Neural cell (in vitro differentiated cells): ENCODE measurements at regions not wholly inside any gene's neighbourhood (a gene's known extent, or its start where the extent isn't known, plus 50 kb on each side); places are given as distances from the start of the nearest gene placed in this dataset.

Experiments
- H2AFZ ChIP-seq: fragments of 200-600, 300-800 bp; sonication (generic), shearing (Covaris generic); 2 replicates; pipeline ENCODE4 v1.6.0; 2014; ENCODE audit warnings: low read depth, mild to moderate bottlenecking, antibody characterized with exemption, low read length, moderate library complexity
- H3F3A ChIP-seq: fragments of 200-600 bp; shearing (Covaris generic); 2 replicates; pipeline ENCODE4 v1.6.1; 2016; ENCODE audit warnings: mild to moderate bottlenecking, moderate library complexity, mixed read lengths, antibody characterized with exemption, low read length; ENCODE audit not compliant: insufficient read depth, poor library complexity, severe bottlenecking
- H3K27ac ChIP-seq: fragments of 200-600, 300-800 bp; sonication (generic), shearing (Covaris generic); 2 replicates; pipeline ENCODE4 v1.5.1; 2014; ENCODE audit warnings: mild to moderate bottlenecking, low read length, moderate library complexity
- H3K27me3 ChIP-seq: fragments of 300-800, 200-600 bp; sonication (generic), shearing (Covaris generic); 2 replicates; pipeline ENCODE4 v1.6.0; 2014; ENCODE audit warnings: mild to moderate bottlenecking, low read depth, low read length, moderate library complexity; ENCODE audit not compliant: insufficient read depth
- H3K36me3 ChIP-seq: fragments of 300-800, 200-600 bp; sonication (generic), shearing (Covaris generic); 2 replicates; pipeline ENCODE4 v1.5.1; 2014; ENCODE audit warnings: mild to moderate bottlenecking, antibody characterized with exemption, low read length, moderate library complexity; ENCODE audit not compliant: insufficient read depth
- H3K4me2 ChIP-seq: fragments of 300-800, 200-600 bp; sonication (generic), shearing (Covaris generic); 2 replicates; pipeline ENCODE4 v1.6.0; 2014; ENCODE audit warnings: mild to moderate bottlenecking, low read length
- H3K4me3 ChIP-seq: fragments of 300-800, 200-600 bp; sonication (generic), shearing (Covaris generic); 2 replicates; pipeline ENCODE4 v1.5.1; 2014; ENCODE audit warnings: mild to moderate bottlenecking, low read length, moderate library complexity
- H3K79me2 ChIP-seq: fragments of 200-600 bp; shearing (Covaris generic); replicated peaks from 2 replicates; pipeline ENCODE4 v1.6.0; 2014; ENCODE audit warnings: mild to moderate bottlenecking, low read length, moderate library complexity; ENCODE audit not compliant: insufficient read depth
- H3K9ac ChIP-seq: fragments of 300-800, 200-600 bp; sonication (generic), shearing (Covaris generic); 2 replicates; pipeline ENCODE4 v1.6.1; 2016; ENCODE audit warnings: mild to moderate bottlenecking, low read length, mixed read lengths
- H3K9me2 ChIP-seq: fragments of 200-600 bp; shearing (Covaris generic); 2 replicates; pipeline ENCODE4 v1.6.1; 2016; ENCODE audit warnings: mild to moderate bottlenecking, low read length, mixed read lengths; ENCODE audit not compliant: insufficient read depth
- H3K9me3 ChIP-seq: fragments of 200-600, 300-800 bp; sonication (generic), shearing (Covaris generic); 2 replicates; pipeline ENCODE4 v1.6.1; 2016; ENCODE audit warnings: mild to moderate bottlenecking, mixed run types, low read length, moderate library complexity, mixed read lengths
- H4K20me1 ChIP-seq: fragments of 200-600 bp; shearing (Covaris generic); 2 replicates; pipeline ENCODE4 v1.6.1; 2016; ENCODE audit warnings: mild to moderate bottlenecking, mixed run types; ENCODE audit not compliant: insufficient read depth
- CTCF ChIP-seq: fragments of 450-650 bp; IDR thresholded peaks from 2 replicates; pipeline ENCODE4 v1.5.1; 2014; ENCODE audit warnings: antibody characterized with exemption, mild to moderate bottlenecking, moderate library complexity; ENCODE audit not compliant: poor library complexity, severe bottlenecking
- EP300 ChIP-seq: fragments of 450-650 bp; conservative IDR thresholded peaks from 2 replicates; pipeline ENCODE4 v1.6.1; 2014; ENCODE audit warnings: antibody characterized with exemption, mild to moderate bottlenecking, moderate library complexity; ENCODE audit not compliant: poor library complexity, severe bottlenecking
- EZH2 ChIP-seq: fragments of 200-600, 300-800 bp; shearing (Covaris generic), sonication (generic); IDR thresholded peaks from 2 replicates; pipeline ENCODE4 v1.6.1; 2014; ENCODE audit warnings: antibody characterized with exemption, low read length, borderline replicate concordance, mild to moderate bottlenecking; ENCODE audit not compliant: insufficient read depth, poor library complexity, severe bottlenecking
- MXI1 ChIP-seq: fragments of 450-650 bp; conservative IDR thresholded peaks from 2 replicates; pipeline ENCODE4 v1.6.1; 2014; ENCODE audit warnings: antibody characterized with exemption, mild to moderate bottlenecking; ENCODE audit not compliant: poor library complexity, severe bottlenecking
- POLR2AphosphoS5 ChIP-seq: IDR thresholded peaks from 2 replicates; pipeline ENCODE4 v1.6.1; 2012
- RAD21 ChIP-seq: fragments of 450-650 bp; conservative IDR thresholded peaks from 2 replicates; pipeline ENCODE4 v1.6.1; 2014; ENCODE audit warnings: antibody characterized with exemption, mild to moderate bottlenecking, moderate library complexity
- REST ChIP-seq: IDR thresholded peaks from 2 replicates; pipeline ENCODE4 v1.6.1; 2012; ENCODE audit warnings: borderline replicate concordance
- SMC3 ChIP-seq: fragments of 450-650 bp; conservative IDR thresholded peaks from 2 replicates; pipeline ENCODE4 v1.6.1; 2014; ENCODE audit warnings: antibody characterized with exemption, mild to moderate bottlenecking, moderate library complexity; ENCODE audit not compliant: poor library complexity
- TAF1 ChIP-seq: IDR thresholded peaks from 2 replicates; pipeline ENCODE4 v1.6.1; 2012; ENCODE audit warnings: low read depth

DNA sequence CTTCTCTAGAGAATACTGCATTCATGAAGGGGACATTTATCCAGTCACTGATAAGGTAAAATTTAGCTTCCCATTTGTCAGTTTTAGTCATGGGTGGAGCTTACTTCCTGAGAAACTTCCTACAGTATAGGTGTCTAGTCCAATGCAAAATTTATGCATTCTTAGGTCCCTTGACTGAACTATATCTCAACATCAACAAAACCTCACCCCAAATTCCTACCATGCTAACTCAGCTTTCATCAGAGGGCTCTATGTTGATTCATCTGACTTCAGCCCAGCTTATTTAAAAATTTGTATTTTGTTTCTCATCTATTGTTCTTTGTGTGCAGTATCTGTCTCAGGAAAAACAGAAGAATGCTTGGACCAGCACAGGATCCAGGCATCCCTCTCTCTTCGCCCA is 296.4 kb upstream of the ACVR2A start:
- H3F3A ChIP-seq = peaks cover 11% of the 10 kb centered on the region
- no peak overlapping the region for H3K9ac ChIP-seq
- H3K36me3 ChIP-seq = no peaks in the 10 kb centered on the region
- H3K27ac ChIP-seq = no peak overlapping the region
- H3K9me3 ChIP-seq = no peaks in the 10 kb centered on the region
- no peak overlapping the region for H3K4me3 ChIP-seq
- no peaks in the 10 kb centered on the region for H3K27me3 ChIP-seq
- no peak overlapping the region for H2AFZ ChIP-seq
- H3K4me2 ChIP-seq = no peak overlapping the region
- H4K20me1 ChIP-seq = no peaks in the 10 kb centered on the region
- TF ChIP-seq SMC3 = no peak
- no peaks in the 10 kb centered on the region for H3K9me2 ChIP-seq
- H3K79me2 ChIP-seq = no peaks in the 10 kb centered on the region

- Histone ChIP-seq H3K9me3 (no peaks in the 10 kb centered on the region), H3K9me2 (no peaks in the 10 kb centered on the region), H3K4me2 (no peak overlapping the region), H4K20me1 (no peaks in the 10 kb centered on the region), H3K27me3 (no peaks in the 10 kb centered on the region), H3K4me3 (no peak overlapping the region), H2AFZ (no peak overlapping the region), H3K36me3 (no peaks in the 10 kb centered on the region), H3K9ac (no peak overlapping the region), H3K79me2 (no peaks in the 10 kb centered on the region), H3K27ac (no peak overlapping the region), H3F3A (peaks cover under 1% of the 10 kb centered on the region)
- no peak for TF ChIP-seq REST
- no peak for TF ChIP-seq EP300
- TF ChIP-seq MXI1 = no peak
- TF ChIP-seq TAF1 = no peak
- TF ChIP-seq SMC3 = no peak
- no peak for TF ChIP-seq POLR2AphosphoS5
- no peak for TF ChIP-seq CTCF
- TF ChIP-seq EZH2 = no peak
- no peak for TF ChIP-seq RAD21
Observed at GRCh38 chr2:147547440-147547839, 297.4 kb upstream of the ACVR2A start.

GRCh38 chr2:147546109-147546508 is 298.7 kb upstream of the ACVR2A start:
- H3K27me3 ChIP-seq = no peaks in the 10 kb centered on the region
- no peaks in the 10 kb centered on the region for H3K36me3 ChIP-seq
- no peak overlapping the region for H3K4me3 ChIP-seq
- H3K9me3 ChIP-seq = no peaks in the 10 kb centered on the region
- no peak overlapping the region for H3K27ac ChIP-seq
- no peak overlapping the region for H2AFZ ChIP-seq
- H3K9me2 ChIP-seq = no peaks in the 10 kb centered on the region
- no peak overlapping the region for H3K9ac ChIP-seq
- H3F3A ChIP-seq = no peaks in the 10 kb centered on the region
- H3K79me2 ChIP-seq = no peaks in the 10 kb centered on the region
- no peak overlapping the region for H3K4me2 ChIP-seq
- no peaks in the 10 kb centered on the region for H4K20me1 ChIP-seq
- TF ChIP-seq REST = no peak
- no peak for TF ChIP-seq CTCF
- no peak for TF ChIP-seq RAD21
- TF ChIP-seq MXI1 = no peak
- no peak for TF ChIP-seq SMC3
- TF ChIP-seq TAF1 = no peak
- no peak for TF ChIP-seq EP300
- TF ChIP-seq POLR2AphosphoS5 = no peak
- no peak for TF ChIP-seq EZH2
